Loucy (cell line): ENCODE measurements at regions not wholly inside any gene's neighbourhood (a gene's known extent, or its start where the extent isn't known, plus 50 kb on each side); places are given as distances from the start of the nearest gene placed in this dataset.

Source experiments
- H2AFZ ChIP-seq: fragments of 200-600 bp; sonication (generic); 2 replicates; pipeline ENCODE4 v1.6.0; 2016; ENCODE audit warnings: antibody characterized with exemption, mild to moderate bottlenecking, low read length, moderate library complexity
- H3F3A ChIP-seq: fragments of 200-600 bp; 2 replicates; pipeline ENCODE4 v1.6.0; 2016; ENCODE audit warnings: antibody characterized with exemption, low read depth, mild to moderate bottlenecking
- H3K27me3 ChIP-seq: fragments of 200-600 bp; sonication (generic); 2 replicates; pipeline ENCODE4 v1.6.1; 2014; ENCODE audit warnings: low read length, mild to moderate bottlenecking; ENCODE audit not compliant: insufficient read depth, poor library complexity, severe bottlenecking
- H3K36me3 ChIP-seq: fragments of 200-600 bp; sonication (generic); 2 replicates; pipeline ENCODE4 v1.6.1; 2016; ENCODE audit warnings: low read length; ENCODE audit not compliant: insufficient read depth
- H3K4me1 ChIP-seq: fragments of 200-600 bp; sonication (generic); 2 replicates; pipeline ENCODE4 v1.5.1; 2014; ENCODE audit warnings: low read length, mild to moderate bottlenecking; ENCODE audit not compliant: insufficient read depth, poor library complexity, severe bottlenecking
- H3K4me2 ChIP-seq: fragments of 200-600 bp; sonication (generic); 2 replicates; pipeline ENCODE4 v1.6.0; 2014; ENCODE audit warnings: antibody characterized with exemption, low read length, low read depth, mild to moderate bottlenecking; ENCODE audit not compliant: poor library complexity, severe bottlenecking
- H3K4me3 ChIP-seq: fragments of 200-600 bp; sonication (generic); 2 replicates; pipeline ENCODE4 v1.5.1; 2014; ENCODE audit warnings: low read length, mild to moderate bottlenecking, mixed read lengths; ENCODE audit not compliant: poor library complexity, severe bottlenecking
- H3K79me2 ChIP-seq: fragments of 200-600 bp; sonication (generic); 2 replicates; pipeline ENCODE4 v1.6.1; 2014; ENCODE audit warnings: low read length; ENCODE audit not compliant: insufficient read depth
- H3K9ac ChIP-seq: fragments of 200-600 bp; sonication (generic); 2 replicates; pipeline ENCODE4 v1.6.0; 2014; ENCODE audit warnings: mild to moderate bottlenecking, low read depth, low read length, moderate library complexity; ENCODE audit not compliant: poor library complexity, severe bottlenecking
- H3K9me2 ChIP-seq: fragments of 200-600 bp; sonication (generic); replicated peaks from 2 replicates; pipeline ENCODE4 v1.6.1; 2016; ENCODE audit warnings: low read depth, low read length, mixed read lengths
- H3K9me3 ChIP-seq: fragments of 200-600 bp; sonication (generic); 2 replicates; pipeline ENCODE4 v1.6.1; 2014; ENCODE audit warnings: mild to moderate bottlenecking, antibody characterized with exemption, low read length, low read depth; ENCODE audit not compliant: insufficient read depth
- H4K20me1 ChIP-seq: fragments of 200-600 bp; sonication (generic); 2 replicates; pipeline ENCODE4 v1.6.0; 2014; ENCODE audit warnings: antibody characterized with exemption, low read length, mild to moderate bottlenecking; ENCODE audit not compliant: insufficient read depth, poor library complexity, severe bottlenecking
- CTCF ChIP-seq: fragments of 200-600 bp; sonication (generic); conservative IDR thresholded peaks from 2 replicates; pipeline ENCODE4 v1.5.1; 2014; ENCODE audit warnings: mild to moderate bottlenecking, antibody characterized with exemption, low read length
- EZH2phosphoT487 ChIP-seq: fragments of 200-600 bp; IDR thresholded peaks from 2 replicates; pipeline ENCODE4 v1.6.1; 2018; ENCODE audit warnings: antibody characterized with exemption, mild to moderate bottlenecking, moderate library complexity, borderline replicate concordance

- no peaks in the 10 kb centered on the region for H3K27me3 ChIP-seq
- H4K20me1 ChIP-seq, result no peaks in the 10 kb centered on the region
- no peaks in the 10 kb centered on the region for H3K9me2 ChIP-seq
- H2AFZ ChIP-seq, result no peak overlapping the region
- no peak overlapping the region for H3K4me3 ChIP-seq
- no peaks in the 10 kb centered on the region for H3K4me1 ChIP-seq
- no peak overlapping the region for H3K9ac ChIP-seq
- no peaks in the 10 kb centered on the region for H3K9me3 ChIP-seq
- no peaks in the 10 kb centered on the region for H3F3A ChIP-seq
- no peak for TF ChIP-seq EZH2phosphoT487
- TF ChIP-seq CTCF, result no peak
- no peaks in the 10 kb centered on the region for H3K79me2 ChIP-seq
- H3K36me3 ChIP-seq, result no peaks in the 10 kb centered on the region
- H3K4me2 ChIP-seq, result no peak overlapping the region
These were observed 64.4 kb upstream of the VCX3A start for GRCh38 chrX:6599230-6599860.
